GM19467 (cell line): ENCODE measurements at regions not wholly inside any gene's neighbourhood (a gene's known extent, or its start where the extent isn't known, plus 50 kb on each side); places are given as distances from the start of the nearest gene placed in this dataset.
"Not testable (repeated sequence)": the region's sequence is repeated elsewhere in the genome, so short reads cannot be mapped to it uniquely, and the experiment has no call there.

Experiments used
- ATAC-seq: cut with Tn5 transposase; IDR thresholded peaks from one replicate; pipeline ENCODE4 v1.9.1; 2021; ENCODE audit warnings: mild to moderate bottlenecking, moderate library complexity; ENCODE audit not compliant: unreplicated experiment

DNA sequence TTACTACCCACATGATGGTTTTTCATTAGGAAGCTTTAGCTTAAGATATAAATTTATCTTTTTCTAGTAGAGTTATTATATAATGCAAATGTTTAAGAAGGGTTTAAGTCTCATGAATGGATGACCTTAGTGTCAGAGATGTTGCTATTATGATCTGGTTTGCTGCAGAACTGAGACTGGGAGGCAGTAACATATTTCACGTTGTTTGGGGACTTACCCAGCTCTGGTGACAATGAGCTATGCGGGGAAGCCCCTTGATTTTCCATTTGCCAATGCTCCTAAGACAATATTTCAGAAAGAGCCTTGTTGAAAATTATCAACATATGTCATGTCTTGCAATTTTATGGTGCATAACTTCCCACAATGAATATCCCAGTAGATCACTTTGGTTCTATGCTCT is 754.6 kb downstream of the REEP3 start:
- no peak for ATAC-seq

GRCh38 chr10:64277536-64277935 is 756.3 kb downstream of the REEP3 start:
- ATAC-seq, result no peak

DNA sequence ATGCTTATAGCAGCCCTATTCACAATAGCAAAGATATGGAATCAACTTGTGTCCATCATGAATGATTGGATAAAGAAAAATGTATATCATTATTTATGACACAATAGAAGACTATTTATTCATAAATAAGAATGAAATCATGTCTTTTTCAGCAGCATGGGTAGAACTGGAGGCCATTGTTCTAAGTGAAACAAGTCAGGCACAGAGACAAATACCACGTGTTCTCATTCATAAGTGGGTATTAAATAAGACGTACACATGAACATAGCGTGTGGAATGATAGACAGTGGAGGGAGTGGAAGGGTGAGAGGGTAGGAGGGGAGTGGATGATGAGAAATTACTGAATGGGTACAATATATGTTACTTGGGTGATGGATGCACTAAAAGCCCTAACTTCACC is 762.4 kb downstream of the REEP3 start:
- no peak for ATAC-seq

DNA sequence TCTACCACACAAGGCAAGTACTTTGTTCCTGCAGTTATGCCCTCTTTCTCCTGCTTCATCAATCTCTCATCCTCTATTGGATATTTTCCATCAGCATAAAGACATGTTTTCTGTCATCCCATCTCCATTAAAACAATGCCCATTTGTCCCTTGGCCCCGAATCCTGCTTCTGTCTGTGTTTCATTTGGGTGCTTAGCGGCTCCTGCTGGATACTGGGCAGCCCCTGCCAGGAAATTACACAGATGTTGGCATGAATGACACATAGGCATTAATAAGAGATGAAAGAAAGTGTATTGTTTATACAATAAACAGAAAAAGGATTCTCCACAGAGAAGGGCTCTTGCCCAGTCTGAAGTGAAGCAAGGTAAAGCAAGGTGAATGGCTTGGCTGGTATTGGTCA is 765.3 kb downstream of the REEP3 start:
- ATAC-seq, result no peak

DNA sequence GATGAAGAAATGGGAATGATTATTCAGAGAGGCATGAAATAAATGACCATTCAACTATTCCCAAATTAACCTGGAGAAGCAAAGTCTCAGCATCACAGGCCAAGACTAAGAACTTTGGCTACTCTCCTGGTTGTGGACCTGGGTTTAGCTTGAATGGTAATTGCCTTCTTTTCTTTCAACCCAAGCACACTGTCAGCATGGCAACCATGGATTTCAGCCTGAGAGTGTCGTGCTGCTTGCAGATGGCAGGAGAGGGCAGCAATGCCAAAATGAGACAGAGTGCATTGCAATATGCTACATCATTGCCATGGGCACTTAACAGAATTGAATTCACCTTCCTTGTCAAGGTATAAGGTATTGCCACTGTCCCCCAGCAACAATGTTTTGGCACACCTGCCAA is 767.2 kb downstream of the REEP3 start:
- ATAC-seq, result no peak

DNA sequence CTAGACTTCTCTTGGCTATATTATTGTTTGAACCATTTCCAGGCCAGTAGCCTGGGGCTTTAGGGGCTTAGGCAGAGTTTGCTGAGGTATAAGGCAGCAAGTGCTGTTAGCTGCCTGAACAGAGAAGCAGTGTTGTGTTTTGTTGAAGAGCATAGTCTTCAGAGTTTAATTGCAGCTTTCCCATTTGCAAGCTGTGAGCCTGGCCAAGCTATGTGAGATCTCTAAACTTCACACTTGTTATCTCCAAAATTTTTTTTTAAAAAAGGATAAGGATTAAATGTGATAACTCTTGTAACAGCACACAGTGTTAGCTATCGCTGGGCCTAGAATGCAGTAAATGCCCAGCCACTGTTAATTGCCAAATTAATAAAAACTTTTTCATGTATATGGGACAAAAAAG is 782.4 kb downstream of the REEP3 start:
- no peak for ATAC-seq

DNA sequence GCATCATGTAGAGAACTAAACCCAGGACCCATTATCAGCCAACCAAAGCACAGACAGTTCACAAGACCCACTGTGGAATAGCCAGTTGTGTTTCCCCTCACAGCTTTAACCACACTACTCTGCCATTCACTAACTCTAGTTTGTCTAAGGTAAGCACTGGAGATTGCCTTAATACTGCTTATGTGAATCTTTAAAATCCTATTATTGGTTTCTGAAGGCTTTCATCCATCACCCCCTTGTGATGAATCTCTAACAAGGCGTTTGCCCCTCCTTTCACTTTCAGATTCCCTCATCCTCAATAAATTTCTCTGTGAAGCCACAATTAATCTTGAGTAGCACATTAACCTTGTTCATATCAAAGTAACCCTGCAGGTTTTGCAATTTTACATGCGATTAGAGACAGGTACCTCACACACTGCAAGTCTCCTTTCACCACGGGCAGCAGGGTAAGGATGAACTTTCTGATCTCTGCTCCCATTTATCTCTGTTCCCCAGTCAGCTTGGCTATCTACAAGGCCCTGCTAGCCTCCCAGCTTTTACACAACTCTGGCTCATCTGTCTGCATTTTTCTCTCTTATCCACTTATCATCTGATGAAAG is 785.6 kb downstream of the REEP3 start:
- no peak for ATAC-seq

DNA sequence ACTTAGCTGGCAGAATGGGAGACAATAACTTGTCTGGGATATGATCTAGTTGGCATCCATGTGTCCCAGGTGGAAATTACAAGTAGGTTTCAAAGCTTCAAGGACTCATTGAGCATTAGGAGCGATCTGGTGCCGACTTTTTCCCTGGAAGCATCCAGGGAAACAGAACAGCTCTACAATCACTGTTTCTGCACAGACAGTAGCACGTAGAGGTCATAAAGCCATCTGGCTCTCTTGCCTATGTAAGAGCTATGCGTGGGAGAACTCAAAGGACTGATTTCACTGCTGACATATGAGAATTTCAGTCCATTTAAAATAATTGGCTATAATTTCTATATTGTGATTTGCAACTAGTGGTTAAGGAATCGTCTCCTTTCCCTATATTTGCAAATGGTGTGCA is 791.7 kb downstream of the REEP3 start:
- ATAC-seq, result no peak

DNA sequence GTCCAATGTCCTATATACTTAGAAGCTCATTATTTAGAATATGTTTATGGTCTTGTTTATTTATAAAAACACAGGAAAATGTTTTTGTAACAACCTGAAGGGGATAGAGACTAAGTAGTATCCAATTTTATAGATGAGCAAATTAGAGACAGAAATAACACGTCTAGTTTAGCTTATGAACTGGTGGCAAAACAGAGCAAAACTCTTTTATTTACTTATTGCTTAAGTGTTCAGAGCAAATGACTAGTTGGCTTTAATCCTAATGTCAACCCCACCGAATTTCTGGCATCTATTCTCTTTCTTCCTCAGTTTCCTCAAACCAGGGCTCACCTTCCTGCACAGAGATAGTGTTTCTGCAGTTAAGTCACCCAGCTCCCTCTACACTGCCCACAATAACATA is 792.8 kb downstream of the REEP3 start:
- ATAC-seq, result no peak

DNA sequence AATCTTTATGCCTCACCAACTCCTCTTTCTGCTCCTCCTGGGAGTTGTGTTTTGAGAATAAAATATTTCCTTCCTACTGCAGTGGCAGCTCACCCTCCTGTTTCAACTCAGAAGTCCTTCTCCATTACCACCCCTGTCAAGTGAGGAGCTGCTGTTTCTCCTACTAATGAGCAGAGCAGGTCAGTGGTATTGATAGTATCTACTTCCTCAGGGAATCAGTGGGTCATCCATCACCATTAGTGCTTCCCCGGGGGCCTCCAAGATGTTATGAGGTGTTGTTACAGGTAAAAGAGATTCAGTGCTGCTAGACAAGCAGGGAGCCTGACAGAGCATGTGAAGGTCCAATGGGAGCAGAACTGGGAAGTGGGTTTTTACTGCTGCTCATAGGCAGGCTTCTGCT is 795.2 kb downstream of the REEP3 start:
- no peak for ATAC-seq

DNA sequence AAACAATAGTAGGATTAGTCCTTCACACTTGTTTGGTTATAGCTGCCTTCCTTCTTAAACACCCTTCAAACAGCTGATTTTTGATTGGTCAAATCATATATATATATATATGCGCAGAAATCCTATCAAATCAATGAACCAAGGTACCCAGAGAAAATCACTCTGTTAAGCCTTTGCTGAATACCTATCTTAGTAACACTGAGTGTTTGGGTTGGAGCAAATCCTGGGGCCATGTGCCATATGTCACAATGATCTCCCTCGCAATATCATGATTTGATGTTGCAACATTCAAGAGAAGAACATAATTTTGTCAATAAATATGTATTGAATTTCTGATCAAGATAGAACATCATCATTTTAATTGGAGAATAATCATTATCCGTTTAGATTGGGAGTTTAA is 795.6 kb downstream of the REEP3 start:
- ATAC-seq, result no peak

DNA sequence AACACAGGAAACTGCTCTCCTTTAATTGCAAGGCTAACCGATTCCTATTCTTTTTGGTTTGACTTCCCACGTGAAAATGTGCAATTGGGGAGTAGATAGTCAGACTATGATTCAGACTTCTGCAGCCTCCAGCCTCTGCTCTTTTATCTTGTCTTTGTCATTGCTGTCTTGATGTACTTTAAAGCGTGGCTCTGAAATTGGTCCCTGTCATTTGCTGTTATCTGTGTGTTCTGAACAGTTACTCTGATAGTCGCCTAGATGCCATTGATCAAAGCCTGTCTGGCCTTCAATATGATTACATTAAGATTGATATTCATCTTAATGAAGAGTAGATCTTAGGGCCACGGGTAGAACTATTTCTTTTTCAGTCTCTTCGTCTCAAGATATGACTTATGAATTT is 799.2 kb downstream of the REEP3 start:
- ATAC-seq, result no peak

- ATAC-seq, result no peak
These were observed 808.3 kb downstream of the REEP3 start for GRCh38 chr10:64329510-64329909.

DNA sequence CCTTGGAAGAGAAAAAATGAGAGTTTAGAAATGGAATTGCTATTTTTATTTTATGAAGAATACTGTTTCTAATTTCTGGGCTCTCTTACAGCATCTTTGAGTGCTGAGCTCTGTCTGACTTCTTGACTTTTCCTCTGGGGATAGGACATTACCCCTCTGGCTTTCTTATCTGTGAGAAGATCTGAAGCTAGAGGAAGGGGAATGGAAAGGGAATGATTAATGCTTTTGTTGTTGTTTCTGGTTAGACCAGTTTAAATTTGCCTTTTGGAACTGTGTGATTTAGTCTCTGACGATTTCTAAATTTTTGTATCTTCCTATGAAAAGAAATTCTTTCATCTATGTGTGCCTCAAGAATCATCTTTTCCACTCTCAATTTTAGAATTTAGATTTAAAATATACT is 811.4 kb downstream of the REEP3 start:
- no peak for ATAC-seq

- ATAC-seq, result no peak
These were observed 812.9 kb downstream of the REEP3 start for GRCh38 chr10:64334084-64334483.

DNA sequence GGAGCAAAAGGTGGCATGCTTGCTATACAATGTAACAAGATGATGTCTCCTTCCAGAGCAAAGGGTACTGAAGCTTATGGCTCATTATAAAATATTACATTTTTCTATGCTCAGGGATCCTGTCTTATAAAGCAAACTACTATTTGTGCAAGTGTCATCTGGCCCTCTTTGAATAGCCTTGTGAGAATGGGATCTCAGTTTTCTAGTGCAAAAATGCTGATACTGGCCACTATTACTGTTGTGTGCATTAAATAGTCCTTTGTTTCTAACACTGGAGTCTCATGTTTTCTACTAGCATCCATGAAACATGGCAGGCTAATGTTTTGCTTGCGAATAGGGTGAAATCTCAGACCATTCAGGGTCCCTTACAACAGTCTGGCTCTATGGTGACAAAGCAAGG is 823.0 kb downstream of the REEP3 start:
- ATAC-seq, result no peak

- ATAC-seq, result no peak
These were observed 824.7 kb downstream of the REEP3 start for GRCh38 chr10:64345856-64346255.

GRCh38 chr10:64346389-64346788 is 825.2 kb downstream of the REEP3 start:
- ATAC-seq, result no peak

DNA sequence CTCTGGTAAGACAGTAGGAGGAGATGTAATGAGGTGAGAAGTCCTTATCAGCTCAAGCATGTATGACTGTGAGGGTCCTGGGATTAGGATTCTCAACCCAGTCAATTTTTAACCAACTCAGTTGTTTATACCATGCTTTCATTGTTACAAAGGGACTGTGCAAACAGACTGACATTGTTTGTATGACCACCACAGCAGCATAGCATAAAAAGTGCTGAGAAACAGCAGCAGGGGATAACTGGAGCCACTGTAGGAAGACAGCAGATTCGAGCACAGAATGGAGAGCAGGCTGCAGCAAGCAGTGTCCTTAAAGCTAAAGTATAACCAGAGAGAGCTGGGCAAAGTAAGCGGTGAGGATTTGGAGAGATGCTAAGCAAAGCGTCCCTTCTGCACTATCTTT is 829.5 kb downstream of the REEP3 start:
- no peak for ATAC-seq

GRCh38 chr10:64358907-64359306 is 837.7 kb downstream of the REEP3 start:
- no peak for ATAC-seq

DNA sequence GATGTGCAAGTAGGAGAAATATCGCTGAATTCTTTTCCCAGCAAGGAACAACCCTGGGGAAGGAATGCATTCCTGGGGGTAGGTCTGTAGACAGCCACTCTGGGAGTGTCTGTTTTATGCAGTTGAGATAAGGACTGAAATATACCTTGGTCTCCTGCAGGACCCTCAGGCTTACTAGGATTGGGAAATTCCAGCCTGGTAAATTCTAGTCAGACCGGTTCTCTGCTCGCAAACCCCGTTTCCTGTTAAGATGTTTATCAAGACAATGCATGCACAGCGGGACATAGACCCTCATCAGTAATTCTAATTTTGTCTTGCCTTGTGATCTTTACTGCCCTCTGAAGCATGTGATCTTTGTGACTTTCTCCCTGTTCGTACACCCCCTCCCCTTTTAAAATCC is 839.0 kb downstream of the REEP3 start:
- ATAC-seq, result not testable (repeated sequence)

DNA sequence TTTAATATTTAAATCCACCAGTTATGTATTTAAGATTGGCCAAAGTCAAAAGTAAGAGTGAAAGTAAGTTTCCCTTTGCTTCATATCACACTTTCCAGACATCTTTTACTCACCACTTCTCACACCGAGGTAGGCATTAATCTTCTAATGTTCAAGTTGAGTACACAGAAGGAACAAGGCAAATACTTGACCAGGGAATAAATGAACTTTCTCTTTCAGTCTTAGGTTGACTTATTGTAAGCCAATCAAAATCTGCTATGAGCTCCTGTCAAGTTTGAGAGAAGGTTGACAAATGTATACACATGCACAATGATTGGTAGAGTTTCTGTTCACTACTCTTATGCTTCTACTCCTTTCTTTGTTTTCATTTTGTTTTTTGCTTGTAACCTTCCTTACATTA is 842.5 kb downstream of the REEP3 start:
- ATAC-seq, result no peak

DNA sequence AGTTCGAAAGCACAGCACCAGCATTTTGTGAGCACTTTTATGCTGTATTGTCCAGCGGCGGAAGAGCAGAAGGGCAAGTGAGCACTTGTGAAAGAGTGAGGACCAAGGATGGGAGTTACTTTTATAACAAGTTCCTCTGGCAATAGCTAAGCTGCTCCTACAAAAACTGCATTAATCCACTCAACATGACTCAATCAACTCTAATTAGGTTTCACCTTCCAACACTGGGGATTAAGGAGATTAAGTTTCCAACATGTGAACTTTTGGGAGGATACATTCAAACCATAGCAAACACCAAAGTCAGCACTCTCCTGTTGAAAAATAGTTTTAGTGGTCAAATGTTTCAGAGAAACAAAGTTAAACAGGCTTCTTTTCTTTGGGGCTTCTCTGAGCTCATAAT is 844.5 kb downstream of the REEP3 start:
- ATAC-seq, result no peak

GRCh38 chr10:64368298-64368697 is 847.1 kb downstream of the REEP3 start:
- no peak for ATAC-seq
